Natural killer cell (primary cell): ENCODE measurements at regions not wholly inside any gene's neighbourhood (a gene's known extent, or its start where the extent isn't known, plus 50 kb on each side); places are given as distances from the start of the nearest gene placed in this dataset.

Source experiments
- ATAC-seq, 3 donors: fragments of 150-1000 bp in 2 of 3; fragments of 200-7000 bp in 1 of 3; cut with Tn5 transposase; 1 replicate in 1 of 3; 2 replicates in 2 of 3; pipeline ENCODE4 v1.10.0; 2021; ENCODE audit warnings: mild to moderate bottlenecking in 2 of 3, moderate library complexity in 2 of 3
- DNase-seq, 2 donors: peaks; one replicate each; pipeline versions ENCODE4 v3.0.0 to v3.0.0-alpha.2; 2013 to 2021; ENCODE audit warnings: mixed read lengths in 1 of 2
- H3K27ac ChIP-seq: one replicate; pipeline ENCODE4 v1.5.1; 2013; ENCODE audit warnings: mild to moderate bottlenecking, low read length
- H3K27me3 ChIP-seq: one replicate; pipeline ENCODE4 v1.6.1; 2013; ENCODE audit warnings: low read length; ENCODE audit not compliant: control insufficient read depth, insufficient read depth
- H3K36me3 ChIP-seq: one replicate; pipeline ENCODE4 v1.6.1; 2013; ENCODE audit warnings: low read length; ENCODE audit not compliant: control insufficient read depth, insufficient read depth
- H3K4me1 ChIP-seq: one replicate; pipeline ENCODE4 v1.6.1; 2013; ENCODE audit warnings: low read length; ENCODE audit not compliant: control insufficient read depth, insufficient read depth
- H3K4me3 ChIP-seq: one replicate; pipeline ENCODE4 v1.5.1; 2013; ENCODE audit warnings: low read length
- H3K9me3 ChIP-seq: one replicate; pipeline ENCODE4 v1.6.1; 2013; ENCODE audit warnings: low read length; ENCODE audit not compliant: control insufficient read depth, insufficient read depth
- H3K27ac Mint-ChIP-seq, 2 donors: one replicate each; pipeline ENCODE4 v1.8.0; 2022; ENCODE audit warnings: mild to moderate bottlenecking in 2 of 2, mixed read lengths in 2 of 2, moderate library complexity in 1 of 2
- H3K27me3 Mint-ChIP-seq, 2 donors: one replicate each; pipeline ENCODE4 v1.8.0; 2022; ENCODE audit warnings: low read depth in 2 of 2, mixed read lengths in 2 of 2
- H3K36me3 Mint-ChIP-seq: one replicate; pipeline ENCODE4 v1.8.0; 2022; ENCODE audit warnings: mixed read lengths
- H3K4me1 Mint-ChIP-seq, 2 donors: one replicate each; pipeline ENCODE4 v1.8.0; 2022; ENCODE audit warnings: mixed read lengths in 2 of 2
- H3K4me3 Mint-ChIP-seq: one replicate; pipeline ENCODE4 v1.8.0; 2022; ENCODE audit warnings: mild to moderate bottlenecking, moderate library complexity, mixed read lengths
- H3K9me3 Mint-ChIP-seq, 2 donors: one replicate each; pipeline ENCODE4 v1.8.0; 2022; ENCODE audit warnings: mixed read lengths in 2 of 2
- WGBS: methylation state at CpG from one replicate; pipeline ENCODE4 v1.1.7; 2013; ENCODE audit warnings: missing lambda C conversion rate; ENCODE audit not compliant: insufficient coverage; 5-methylcytosine and 5-hydroxymethylcytosine counted together
- intact Hi-C: fragments of 100-400 bp; cut with micrococcal nuclease; formaldehyde crosslinking; loops from one replicate; pipeline ENCODE4 v1.14.2; 2022
- TF ChIP-seq, protein P1 (sequence below): fragments of 200-600 bp; IDR thresholded peaks from one replicate; pipeline ENCODE4 v1.8.0; 2022; ENCODE audit warnings: antibody characterized with exemption

DNA sequence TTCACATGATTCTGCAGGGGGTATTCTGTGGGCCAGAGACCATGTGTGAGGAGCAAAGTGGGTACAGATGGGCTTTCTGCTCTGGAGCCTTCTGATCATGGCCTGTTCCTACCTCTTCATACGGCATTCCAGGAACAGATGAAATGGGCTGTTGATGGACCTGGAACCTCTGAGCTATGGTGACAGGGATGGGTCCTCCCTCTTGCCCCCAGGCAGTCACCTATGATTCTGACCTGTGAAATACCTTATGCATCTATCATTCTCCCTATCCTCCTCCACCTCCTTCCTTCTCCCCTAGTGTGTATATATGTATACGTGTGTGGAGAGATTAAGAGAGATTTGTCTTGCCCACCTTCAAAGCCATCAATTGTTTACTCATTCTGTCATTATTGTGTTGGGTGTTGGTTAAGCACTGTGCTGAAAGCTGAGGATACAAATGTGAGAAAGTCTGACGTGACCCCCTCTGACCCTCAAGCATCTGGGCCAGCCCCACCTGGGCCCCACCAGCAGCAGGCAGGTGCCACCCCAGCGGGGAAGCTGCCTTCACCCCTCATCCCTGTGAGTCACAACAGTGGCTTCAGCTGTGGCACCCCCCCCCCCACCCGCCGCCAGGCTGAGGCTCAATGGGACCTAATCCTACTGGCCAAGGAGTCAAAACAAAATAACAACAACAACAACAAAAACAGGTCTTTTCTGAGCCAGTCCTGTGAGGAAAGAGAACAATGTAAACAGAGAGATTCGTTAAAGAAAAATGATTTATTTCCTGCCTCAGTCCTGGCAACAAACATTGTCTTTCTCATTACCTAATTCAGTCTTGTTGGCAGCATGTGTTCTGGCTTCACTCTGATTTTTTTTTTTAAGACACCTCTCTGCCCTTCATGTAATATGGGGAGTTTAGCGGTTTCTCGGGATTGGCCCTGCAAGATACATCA, 103.8 kb upstream of the CDC42EP3 start:
- WGBS = 81% methylated on average over 6 of the region's 9 CpGs

DNA sequence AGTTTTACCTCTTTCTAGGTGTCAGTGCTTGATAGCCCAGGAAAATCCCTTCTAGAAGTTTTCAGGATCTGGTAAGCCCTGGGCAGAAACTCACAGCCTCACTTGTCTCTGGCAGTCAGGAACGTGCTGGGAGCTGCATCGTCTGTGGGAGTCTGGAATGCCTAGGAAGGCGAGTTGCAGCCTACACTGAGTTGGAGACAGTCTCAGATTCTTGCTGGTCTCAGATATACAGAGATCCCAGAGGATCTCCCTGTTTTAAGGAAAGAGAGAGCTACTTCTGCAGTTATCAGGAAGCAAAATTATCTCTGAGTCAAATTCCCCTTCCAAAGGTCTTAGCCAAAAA, 104.4 kb upstream of the CDC42EP3 start:
- intact Hi-C loops = no loop called here
- Mint-ChIP-seq H3K9me3 (no peaks in the 10 kb centered on the region), H3K4me1 (peaks cover 11 to 22% of the 10 kb centered on the region in 2 donors), H3K36me3 (no peaks in the 10 kb centered on the region), H3K27me3 (no peaks in the 10 kb centered on the region), H3K4me3 (no peak overlapping the region), H3K27ac (no peak overlapping the region)
- TF ChIP-seq, protein P1, sequence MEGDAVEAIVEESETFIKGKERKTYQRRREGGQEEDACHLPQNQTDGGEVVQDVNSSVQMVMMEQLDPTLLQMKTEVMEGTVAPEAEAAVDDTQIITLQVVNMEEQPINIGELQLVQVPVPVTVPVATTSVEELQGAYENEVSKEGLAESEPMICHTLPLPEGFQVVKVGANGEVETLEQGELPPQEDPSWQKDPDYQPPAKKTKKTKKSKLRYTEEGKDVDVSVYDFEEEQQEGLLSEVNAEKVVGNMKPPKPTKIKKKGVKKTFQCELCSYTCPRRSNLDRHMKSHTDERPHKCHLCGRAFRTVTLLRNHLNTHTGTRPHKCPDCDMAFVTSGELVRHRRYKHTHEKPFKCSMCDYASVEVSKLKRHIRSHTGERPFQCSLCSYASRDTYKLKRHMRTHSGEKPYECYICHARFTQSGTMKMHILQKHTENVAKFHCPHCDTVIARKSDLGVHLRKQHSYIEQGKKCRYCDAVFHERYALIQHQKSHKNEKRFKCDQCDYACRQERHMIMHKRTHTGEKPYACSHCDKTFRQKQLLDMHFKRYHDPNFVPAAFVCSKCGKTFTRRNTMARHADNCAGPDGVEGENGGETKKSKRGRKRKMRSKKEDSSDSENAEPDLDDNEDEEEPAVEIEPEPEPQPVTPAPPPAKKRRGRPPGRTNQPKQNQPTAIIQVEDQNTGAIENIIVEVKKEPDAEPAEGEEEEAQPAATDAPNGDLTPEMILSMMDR = no peak
- H3K4me3 ChIP-seq = no peak overlapping the region
- no peaks in the 10 kb centered on the region for H3K36me3 ChIP-seq
- no peak overlapping the region for H3K27ac ChIP-seq
- no peaks in the 10 kb centered on the region for H3K9me3 ChIP-seq
- peaks cover 8% of the 10 kb centered on the region for H3K4me1 ChIP-seq
- WGBS = 85% methylated on average over 3 of the region's 3 CpGs
- H3K27me3 ChIP-seq = no peaks in the 10 kb centered on the region
- ATAC-seq (no peak), DNase-seq (no peak)

More for the DNA sequence above, 103.8 kb upstream of the CDC42EP3 start:
- Histone ChIP-seq H3K36me3 (no peaks in the 10 kb centered on the region), H3K4me1 (peaks cover 8% of the 10 kb centered on the region), H3K27me3 (no peaks in the 10 kb centered on the region), H3K27ac (no peak overlapping the region), H3K4me3 (no peak overlapping the region), H3K9me3 (no peaks in the 10 kb centered on the region)
- intact Hi-C loops = no loop called here
- TF ChIP-seq, protein P1 = no peak
- no peak for DNase-seq
- H3K9me3 Mint-ChIP-seq = no peaks in the 10 kb centered on the region
- no peak for ATAC-seq
- H3K27me3 Mint-ChIP-seq = no peaks in the 10 kb centered on the region
- no peak overlapping the region for H3K4me3 Mint-ChIP-seq
- H3K4me1 Mint-ChIP-seq = peaks cover 11 to 22% of the 10 kb centered on the region in 2 donors
- no peaks in the 10 kb centered on the region for H3K36me3 Mint-ChIP-seq
- H3K27ac Mint-ChIP-seq = no peak overlapping the region

DNA sequence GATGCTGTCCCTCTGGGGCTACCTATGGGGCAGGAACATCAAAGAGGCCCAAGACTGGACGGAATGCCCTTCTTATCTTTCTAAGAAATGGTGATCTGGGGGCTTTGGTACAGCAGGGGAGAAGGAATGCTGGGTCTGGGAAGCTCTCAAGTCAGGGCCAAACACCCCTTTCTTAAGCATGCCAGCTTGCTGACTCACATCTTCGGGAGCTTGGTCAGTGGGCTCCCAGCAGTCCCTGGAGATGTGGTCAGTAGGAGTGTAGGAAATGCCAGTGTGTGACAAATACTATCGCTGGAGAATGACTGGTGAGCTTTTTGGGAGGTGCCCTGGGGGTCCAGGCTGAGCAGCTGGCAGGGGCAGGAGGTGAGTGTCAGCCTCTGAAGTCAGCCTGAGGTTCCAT, 105.0 kb upstream of the CDC42EP3 start:
- Histone ChIP-seq H3K36me3 (no peaks in the 10 kb centered on the region), H3K27me3 (no peaks in the 10 kb centered on the region), H3K4me1 (peaks cover 8% of the 10 kb centered on the region), H3K9me3 (no peaks in the 10 kb centered on the region), H3K4me3 (no peak overlapping the region), H3K27ac (no peak overlapping the region)
- TF ChIP-seq, protein P1 = no peak
- Mint-ChIP-seq H3K27me3 (no peaks in the 10 kb centered on the region), H3K9me3 (no peaks in the 10 kb centered on the region), H3K27ac (no peak overlapping the region), H3K4me3 (no peak overlapping the region), H3K36me3 (no peaks in the 10 kb centered on the region), H3K4me1 (peaks cover 7 to 17% of the 10 kb centered on the region in 2 donors)
- 91% methylated on average over 3 of the region's 3 CpGs for WGBS
- DNase-seq (no peak), ATAC-seq (no peak)
- intact Hi-C loops = no loop called here

DNA sequence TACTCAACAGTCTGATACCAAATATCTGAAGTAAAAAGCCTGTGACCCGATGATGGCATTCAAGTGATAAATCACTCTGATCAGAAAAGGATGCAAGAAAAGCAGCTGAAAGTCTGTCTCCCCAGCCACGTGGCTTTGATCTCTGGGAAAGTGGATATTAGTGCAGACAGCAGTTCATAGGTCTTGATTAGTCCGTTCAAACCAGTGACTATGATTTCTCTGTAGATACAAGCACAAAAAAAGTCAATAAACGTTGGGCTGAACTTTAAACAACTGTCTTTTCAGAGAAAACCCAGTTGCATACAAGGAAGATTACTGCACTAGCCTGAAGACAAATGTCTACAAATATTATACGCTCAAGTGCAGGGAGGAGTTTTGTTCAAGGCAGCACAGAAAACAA, 107.7 kb upstream of the CDC42EP3 start:
- no peaks in the 10 kb centered on the region for H3K36me3 ChIP-seq
- intact Hi-C loops = no loop called here
- Mint-ChIP-seq H3K9me3 (no peaks in the 10 kb centered on the region), H3K4me1 (no peaks in the 10 kb centered on the region), H3K27me3 (no peaks in the 10 kb centered on the region), H3K4me3 (no peak overlapping the region), H3K36me3 (no peaks in the 10 kb centered on the region), H3K27ac (no peak overlapping the region)
- H3K27me3 ChIP-seq = no peaks in the 10 kb centered on the region
- 87% methylated on average over 5 of the region's 5 CpGs for WGBS
- ATAC-seq (no peak), DNase-seq (no peak)
- H3K4me1 ChIP-seq = no peaks in the 10 kb centered on the region
- no peak overlapping the region for H3K27ac ChIP-seq
- H3K9me3 ChIP-seq = no peaks in the 10 kb centered on the region
- H3K4me3 ChIP-seq = no peak overlapping the region
- TF ChIP-seq, protein P1 = no peak
